Neural progenitor cell (in vitro differentiated cells): ENCODE measurements at regions not wholly inside any gene's neighbourhood (a gene's known extent, or its start where the extent isn't known, plus 50 kb on each side); places are given as distances from the start of the nearest gene placed in this dataset.

Experiments used
- DNase-seq: peaks from one replicate; pipeline ENCODE4 v3.0.0-alpha.2; 2016; ENCODE audit warnings: low spot score
- H2AFZ ChIP-seq: fragments of 200-600 bp; sonication (generic); replicated peaks from 2 replicates; pipeline ENCODE4 v1.6.1; 2016; ENCODE audit warnings: antibody characterized with exemption
- H3F3A ChIP-seq: fragments of 200-600 bp; sonication (generic); 2 replicates; pipeline ENCODE4 v1.6.1; 2016; ENCODE audit warnings: antibody characterized with exemption, low read depth
- H3K27ac ChIP-seq: fragments of 200-600 bp; sonication (generic); 2 replicates; pipeline ENCODE4 v1.5.1; 2016; ENCODE audit warnings: mild to moderate bottlenecking
- H3K27me3 ChIP-seq: fragments of 200-600 bp; sonication (generic); 2 replicates; pipeline ENCODE4 v1.6.1; 2016; ENCODE audit warnings: mild to moderate bottlenecking, moderate library complexity
- H3K36me3 ChIP-seq: fragments of 200-600 bp; sonication (generic); 2 replicates; pipeline ENCODE4 v1.5.1; 2016
- H3K4me1 ChIP-seq: fragments of 200-600 bp; sonication (generic); 2 replicates; pipeline ENCODE4 v1.6.1; 2016; ENCODE audit warnings: mixed run types
- H3K4me2 ChIP-seq: fragments of 200-600 bp; sonication (generic); 2 replicates; pipeline ENCODE4 v1.6.1; 2016
- H3K4me3 ChIP-seq: fragments of 200-600 bp; sonication (generic); 2 replicates; pipeline ENCODE4 v1.5.1; 2016
- H3K79me2 ChIP-seq: fragments of 200-600 bp; sonication (generic); 2 replicates; pipeline ENCODE4 v1.6.1; 2016; ENCODE audit warnings: low read depth
- H3K9ac ChIP-seq: fragments of 200-600 bp; sonication (generic); 2 replicates; pipeline ENCODE4 v1.6.1; 2016
- H3K9me3 ChIP-seq: fragments of 200-600 bp; sonication (generic); 2 replicates; pipeline ENCODE4 v1.5.1; 2016; ENCODE audit warnings: low read depth
- H4K20me1 ChIP-seq: fragments of 200-600 bp; sonication (generic); 2 replicates; pipeline ENCODE4 v1.6.1; 2016; ENCODE audit warnings: low read depth
- H3K27ac Mint-ChIP-seq: 3 replicates; pipeline ENCODE4 v1.8.0; 2021; ENCODE audit warnings: mixed read lengths
- H3K27me3 Mint-ChIP-seq: 2 replicates; pipeline ENCODE4 v1.8.0; 2022; ENCODE audit warnings: low read depth, mild to moderate bottlenecking, inconsistent platforms, moderate library complexity, mixed read lengths; ENCODE audit not compliant: insufficient read depth
- H3K36me3 Mint-ChIP-seq: 3 replicates; pipeline ENCODE4 v1.8.0; 2021; ENCODE audit warnings: mixed read lengths
- H3K4me1 Mint-ChIP-seq: 3 replicates; pipeline ENCODE4 v1.8.0; 2021; ENCODE audit warnings: mixed read lengths
- H3K4me3 Mint-ChIP-seq: 3 replicates; pipeline ENCODE4 v1.8.0; 2021; ENCODE audit warnings: mild to moderate bottlenecking, moderate library complexity, mixed read lengths
- H3K9me3 Mint-ChIP-seq: 3 replicates; pipeline ENCODE4 v1.8.0; 2020; ENCODE audit warnings: mixed read lengths
- EZH2 ChIP-seq: fragments of 200-600 bp; sonication (generic); IDR thresholded peaks from 2 replicates; pipeline ENCODE4 v1.6.1; 2017; ENCODE audit warnings: antibody characterized with exemption, mild to moderate bottlenecking, moderate library complexity
- EZH2phosphoT487 ChIP-seq: fragments of 200-600 bp; sonication (generic); IDR thresholded peaks from 2 replicates; pipeline ENCODE4 v1.6.1; 2017; ENCODE audit warnings: antibody characterized with exemption
- TF ChIP-seq, protein P1 (sequence below): fragments of 200-600 bp; sonication (generic); IDR thresholded peaks from 2 replicates; pipeline ENCODE4 v1.5.1; 2017; ENCODE audit warnings: antibody characterized with exemption, mild to moderate bottlenecking

GRCh38 chr12:91576432-91576831 is 393.8 kb upstream of the DCN start:
- Histone ChIP-seq H3K27ac (no peak overlapping the region), H3K9me3 (no peaks in the 10 kb centered on the region), H4K20me1 (no peaks in the 10 kb centered on the region), H3K4me2 (no peak overlapping the region), H3K4me1 (peaks cover 22% of the 10 kb centered on the region), H3K79me2 (no peaks in the 10 kb centered on the region), H3K4me3 (no peak overlapping the region), H3F3A (no peaks in the 10 kb centered on the region), H3K36me3 (no peaks in the 10 kb centered on the region), H3K27me3 (no peaks in the 10 kb centered on the region), H2AFZ (no peak overlapping the region), H3K9ac (no peak overlapping the region)
- no peak for TF ChIP-seq EZH2
- TF ChIP-seq, protein P1, sequence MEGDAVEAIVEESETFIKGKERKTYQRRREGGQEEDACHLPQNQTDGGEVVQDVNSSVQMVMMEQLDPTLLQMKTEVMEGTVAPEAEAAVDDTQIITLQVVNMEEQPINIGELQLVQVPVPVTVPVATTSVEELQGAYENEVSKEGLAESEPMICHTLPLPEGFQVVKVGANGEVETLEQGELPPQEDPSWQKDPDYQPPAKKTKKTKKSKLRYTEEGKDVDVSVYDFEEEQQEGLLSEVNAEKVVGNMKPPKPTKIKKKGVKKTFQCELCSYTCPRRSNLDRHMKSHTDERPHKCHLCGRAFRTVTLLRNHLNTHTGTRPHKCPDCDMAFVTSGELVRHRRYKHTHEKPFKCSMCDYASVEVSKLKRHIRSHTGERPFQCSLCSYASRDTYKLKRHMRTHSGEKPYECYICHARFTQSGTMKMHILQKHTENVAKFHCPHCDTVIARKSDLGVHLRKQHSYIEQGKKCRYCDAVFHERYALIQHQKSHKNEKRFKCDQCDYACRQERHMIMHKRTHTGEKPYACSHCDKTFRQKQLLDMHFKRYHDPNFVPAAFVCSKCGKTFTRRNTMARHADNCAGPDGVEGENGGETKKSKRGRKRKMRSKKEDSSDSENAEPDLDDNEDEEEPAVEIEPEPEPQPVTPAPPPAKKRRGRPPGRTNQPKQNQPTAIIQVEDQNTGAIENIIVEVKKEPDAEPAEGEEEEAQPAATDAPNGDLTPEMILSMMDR, result no peak
- no peak for TF ChIP-seq EZH2phosphoT487
- H3K27me3 Mint-ChIP-seq, result no peaks in the 10 kb centered on the region
- no peaks in the 10 kb centered on the region for H3K36me3 Mint-ChIP-seq
- H3K4me1 Mint-ChIP-seq, result peaks cover 33% of the 10 kb centered on the region
- H3K9me3 Mint-ChIP-seq, result no peaks in the 10 kb centered on the region
- H3K4me3 Mint-ChIP-seq, result no peak overlapping the region
- no peak for DNase-seq
- no peak overlapping the region for H3K27ac Mint-ChIP-seq

DNA sequence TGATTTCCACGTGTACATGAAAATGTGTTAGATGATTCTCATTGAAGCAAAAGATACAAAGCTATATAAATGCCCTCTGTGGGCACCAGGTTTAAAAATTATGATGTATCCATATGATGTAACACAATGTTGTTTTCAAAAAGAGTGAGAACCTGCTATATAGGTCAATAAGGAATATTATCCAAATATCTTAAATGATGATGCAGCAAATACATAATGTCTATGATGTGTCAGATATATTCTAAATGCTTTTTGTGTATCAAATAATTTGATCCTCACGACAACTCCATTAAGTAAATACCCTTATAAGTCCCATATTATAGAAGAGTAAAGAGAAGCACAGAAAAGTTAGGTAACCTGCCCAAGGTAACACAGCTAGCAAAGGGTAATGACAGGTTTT is 393.0 kb upstream of the DCN start:
- peaks cover 22% of the 10 kb centered on the region for H3K4me1 ChIP-seq
- no peaks in the 10 kb centered on the region for H3K36me3 ChIP-seq
- no peaks in the 10 kb centered on the region for H3K9me3 ChIP-seq
- DNase-seq, result no peak
- Mint-ChIP-seq H3K4me1 (peaks cover 33% of the 10 kb centered on the region), H3K27ac (no peak overlapping the region), H3K36me3 (no peaks in the 10 kb centered on the region), H3K27me3 (no peaks in the 10 kb centered on the region), H3K4me3 (no peak overlapping the region), H3K9me3 (no peaks in the 10 kb centered on the region)
- no peaks in the 10 kb centered on the region for H3K27me3 ChIP-seq
- no peak overlapping the region for H3K4me2 ChIP-seq
- H3K27ac ChIP-seq, result no peak overlapping the region
- H3F3A ChIP-seq, result no peaks in the 10 kb centered on the region
- H4K20me1 ChIP-seq, result no peaks in the 10 kb centered on the region
- no peak overlapping the region for H3K4me3 ChIP-seq
- TF ChIP-seq EZH2 (no peak), EZH2phosphoT487 (no peak)
- TF ChIP-seq, protein P1, result no peak
- H2AFZ ChIP-seq, result no peak overlapping the region
- no peak overlapping the region for H3K9ac ChIP-seq
- no peaks in the 10 kb centered on the region for H3K79me2 ChIP-seq

- H3K9me3 Mint-ChIP-seq, result no peaks in the 10 kb centered on the region
- H3K36me3 Mint-ChIP-seq, result no peaks in the 10 kb centered on the region
- Histone ChIP-seq H3K79me2 (no peaks in the 10 kb centered on the region), H3K4me1 (peaks cover 22% of the 10 kb centered on the region), H3K36me3 (no peaks in the 10 kb centered on the region), H2AFZ (no peak overlapping the region), H3F3A (no peaks in the 10 kb centered on the region), H4K20me1 (no peaks in the 10 kb centered on the region), H3K4me3 (no peak overlapping the region), H3K27ac (peak overlapping the region; percentile 40), H3K4me2 (peak overlapping the region; percentile 35), H3K27me3 (no peaks in the 10 kb centered on the region), H3K9me3 (no peaks in the 10 kb centered on the region), H3K9ac (no peak overlapping the region)
- peaks cover 33% of the 10 kb centered on the region for H3K4me1 Mint-ChIP-seq
- H3K27me3 Mint-ChIP-seq, result no peaks in the 10 kb centered on the region
- DNase-seq, result no peak
- no peak overlapping the region for H3K4me3 Mint-ChIP-seq
- H3K27ac Mint-ChIP-seq, result peak overlapping the region; percentile 47
- TF ChIP-seq EZH2phosphoT487 (no peak), EZH2 (no peak)
- TF ChIP-seq, protein P1, result no peak
Measured at GRCh38 chr12:91574975-91575374, 392.4 kb upstream of the DCN start.
